Heart right ventricle (tissue), 16 donors: ENCODE measurements at regions not wholly inside any gene's neighbourhood (a gene's known extent, or its start where the extent isn't known, plus 50 kb on each side); places are given as distances from the start of the nearest gene placed in this dataset.

ENCODE experiments used
- ATAC-seq, 8 donors: fragments of 200-7000 bp; cut with Tn5 transposase; one replicate each; pipeline ENCODE4 v1.9.1; 2020; ENCODE audit warnings: mild to moderate bottlenecking in 8 of 8, moderate library complexity in 8 of 8, moderate number of reproducible peaks in 1 of 8
- DNase-seq, 2 donors: peaks; one replicate each; pipeline ENCODE4 v3.0.0-alpha.2; 2020
- H3K27ac ChIP-seq, 10 donors: fragments of 200-600 bp; sonication (generic) in 2 of 10; one replicate each; pipeline versions ENCODE4 v1.5.0 to v1.8.0; 2020 to 2022; ENCODE audit warnings: mild to moderate bottlenecking in 3 of 10
- H3K27me3 ChIP-seq, 7 donors: fragments of 200-600 bp; one replicate each; pipeline ENCODE4 v1.8.0; 2021 to 2022; ENCODE audit warnings: mild to moderate bottlenecking in 2 of 7
- H3K36me3 ChIP-seq, 9 donors: fragments of 200-600 bp; sonication (generic) in 1 of 9; one replicate each; pipeline versions ENCODE4 v1.5.0 to v1.8.0; 2020 to 2022; ENCODE audit warnings: mild to moderate bottlenecking in 2 of 9
- H3K4me1 ChIP-seq, 9 donors: fragments of 200-600 bp; sonication (generic) in 1 of 9; one replicate each; pipeline versions ENCODE4 v1.5.0 to v1.8.0; 2020 to 2022; ENCODE audit warnings: mild to moderate bottlenecking in 4 of 9
- H3K4me3 ChIP-seq, 10 donors: fragments of 200-600 bp; sonication (generic) in 2 of 10; one replicate each; pipeline versions ENCODE4 v1.5.0 to v1.8.0; 2020 to 2022; ENCODE audit warnings: mild to moderate bottlenecking in 7 of 10, moderate library complexity in 2 of 10
- H3K9me3 ChIP-seq, 11 donors: fragments of 200-600 bp in 10 of 11; sonication (generic) in 2 of 11; one replicate each; pipeline versions ENCODE4 v1.5.0 to v1.8.0; 2013 to 2022; ENCODE audit warnings: mild to moderate bottlenecking in 2 of 11, control low read depth in 1 of 11, moderate library complexity in 1 of 11
- CTCF ChIP-seq, 9 donors: fragments of 200-600 bp; sonication (generic) in 2 of 9; IDR thresholded peaks; one replicate each; pipeline versions ENCODE4 v1.5.0 to v1.8.0; 2021 to 2022; ENCODE audit warnings: antibody characterized with exemption in 9 of 9, mild to moderate bottlenecking in 5 of 9, moderate library complexity in 1 of 9
- WGBS, 2 donors: extraction: QIAGEN DNeasy Blood & Tissue Kit; methylation state at CpG; one replicate each; pipeline ENCODE4 v1.1.7; 2013; ENCODE audit warnings: inconsistent platforms in 1 of 2; 5-methylcytosine and 5-hydroxymethylcytosine counted together
- intact Hi-C, 10 donors: fragments of 100-400 bp; cut with DNase I; formaldehyde crosslinking; loops; one replicate each; pipeline versions ENCODE4 v1.11.1 to v1.14.2; 2022
- donor health status: Arrhythmogenic right ventricular cardiomyopathy.
- donor health status: ischemic (EF 13 %, LVEDD 7.1; RV severe dilation, severe dysfunction).
- donor health status: healthy with polysubstance abuse.
- donor health status: DM: no; HTN: yes; CAD: no.
- donor health status: DM: no; HTN: no; CAD: no.
- donor health status: ischemic (EF 25% LVEDD 6.9; RV normal size, moderate dysfunction).
- donor health status: ischemic (EF 25% LVEDD 5.7; RV mildly dilated, moderate dysfunction).
- donor health status: healthy.
- donor health status: DM: yes; HTN: yes; CAD: no.
- donor health status: Ischemic cardiomyopathy.
- donor health status: ischemic (EF 35%, LVEDD 5.7; RV mildly dilated, moderate dysfunction).
- donor health status: nonischemic (EF 11% LVEDD 7.7; RV severe dilation, severe dysfunction).
- donor health status: DM: yes; HTN: yes; CAD: no.
- donor health status: PGD.
- donor health status: ischemic (EF 29% LVEDD 5.4; RV normal size, mild dysfunction).
- donor health status: nonischemic (EF 23%, LVEDD 6.1; RV moderate dilation, normal function).

GRCh38 chr7:123275036-123275753 is 75.4 kb upstream of the SLC13A1 start:
- intact Hi-C loops: no loop called here

GRCh38 chr7:123273185-123273584 is 73.4 kb upstream of the SLC13A1 start:
- no peaks in the 10 kb centered on the region for H3K9me3 ChIP-seq
- 93 to 97% methylated on average over 4 of the region's 4 CpGs for WGBS, 2 donors
- DNase-seq: no peak
- no peak for TF ChIP-seq CTCF (IDR thresholded peaks at IDR 0.05)
- H3K4me3 ChIP-seq: no peak overlapping the region
- H3K4me1 ChIP-seq: no peaks in the 10 kb centered on the region
- no peak overlapping the region for H3K27ac ChIP-seq
- no peaks in the 10 kb centered on the region for H3K27me3 ChIP-seq
- intact Hi-C loops: no loop called here
- no peaks in the 10 kb centered on the region for H3K36me3 ChIP-seq
- no peak for ATAC-seq

More at GRCh38 chr7:123275036-123275753, 75.4 kb upstream of the SLC13A1 start:
- Histone ChIP-seq H3K36me3 (no peaks in the 10 kb centered on the region), H3K9me3 (no peaks in the 10 kb centered on the region), H3K4me3 (no peak overlapping the region), H3K4me1 (no peaks in the 10 kb centered on the region), H3K27ac (no peak overlapping the region), H3K27me3 (no peaks in the 10 kb centered on the region)
- DNase-seq: no peak
- no peak for ATAC-seq
- no peak for TF ChIP-seq CTCF (IDR thresholded peaks at IDR 0.05)
- 88 to 94% methylated on average over 2 of the region's 2 CpGs for WGBS, 2 donors

DNA sequence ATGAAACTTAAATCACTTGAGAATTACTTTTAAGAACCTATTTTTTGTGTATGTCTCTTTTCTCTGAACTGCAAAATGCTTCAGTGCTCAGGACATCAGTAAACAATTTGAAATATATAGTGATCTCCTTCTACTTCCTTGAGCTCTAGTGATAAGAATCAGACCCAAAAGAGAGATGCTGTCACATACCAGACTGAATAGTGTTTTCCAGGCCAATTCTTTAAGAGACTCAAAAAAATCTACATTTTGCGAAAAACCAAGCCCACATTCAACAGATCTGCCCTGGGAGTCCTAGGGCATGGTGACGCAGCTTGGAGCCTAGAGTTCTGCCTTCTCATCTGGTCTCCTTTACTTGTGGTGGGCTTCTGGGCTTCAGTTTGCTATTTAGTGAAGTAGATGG is 72.1 kb upstream of the SLC13A1 start:
- intact Hi-C loops: no loop called here
- WGBS, 2 donors: 91 to 96% methylated on average over 2 of the region's 2 CpGs
- no peaks in the 10 kb centered on the region for H3K27me3 ChIP-seq
- ATAC-seq: no peak
- H3K4me3 ChIP-seq: no peak overlapping the region
- DNase-seq: no peak
- H3K4me1 ChIP-seq: no peaks in the 10 kb centered on the region
- H3K27ac ChIP-seq: no peak overlapping the region
- H3K36me3 ChIP-seq: no peaks in the 10 kb centered on the region
- no peaks in the 10 kb centered on the region for H3K9me3 ChIP-seq
- TF ChIP-seq CTCF (IDR thresholded peaks at IDR 0.05): no peak

DNA sequence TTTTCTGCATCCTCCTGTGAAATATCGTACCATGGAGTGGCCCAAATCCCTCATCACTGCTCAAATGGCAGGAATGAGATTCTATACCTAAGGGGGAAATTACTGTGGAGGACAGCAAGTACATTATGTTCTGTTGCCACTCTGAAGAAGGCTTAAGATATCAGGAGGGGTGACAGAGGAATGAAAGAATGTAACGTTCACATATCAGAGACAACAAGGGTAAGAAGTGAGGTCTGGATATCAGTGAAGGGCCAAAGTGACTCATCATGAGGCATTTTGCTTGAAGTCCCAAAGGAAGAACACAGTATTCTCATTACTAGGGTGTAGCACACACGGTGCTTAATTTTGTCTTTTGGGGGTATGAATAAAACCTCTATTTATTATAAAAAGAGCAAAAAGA is 71.5 kb upstream of the SLC13A1 start:
- 49% methylated on average over 3 of the region's 3 CpGs for WGBS, 2 donors
- DNase-seq: no peak
- Histone ChIP-seq H3K36me3 (no peaks in the 10 kb centered on the region), H3K9me3 (no peaks in the 10 kb centered on the region), H3K27me3 (no peaks in the 10 kb centered on the region), H3K27ac (no peak overlapping the region), H3K4me3 (no peak overlapping the region), H3K4me1 (no peaks in the 10 kb centered on the region)
- ATAC-seq: no peak
- intact Hi-C loops: no loop called here
- TF ChIP-seq CTCF (IDR thresholded peaks at IDR 0.05): no peak
